Stomach (tissue), 4 donors: ENCODE measurements at regions not wholly inside any gene's neighbourhood (a gene's known extent, or its start where the extent isn't known, plus 50 kb on each side); places are given as distances from the start of the nearest gene placed in this dataset.

Experiments used
- CTCF ChIP-seq, 7 experiments: fragments of 450-650 bp in 4 of 7; fragments of 200-600 bp in 3 of 7; sonication (generic) in 3 of 7; IDR thresholded peaks; one replicate each; pipeline ENCODE4 v1.5.1; 2016 to 2019; ENCODE audit warnings: antibody characterized with exemption in 7 of 7, control low read depth in 2 of 7, mild to moderate bottlenecking in 1 of 7
- EP300 ChIP-seq: sonication (generic); formaldehyde crosslinking; IDR thresholded peaks from one replicate; pipeline ENCODE4 v1.6.1; 2017; ENCODE audit warnings: antibody characterized with exemption
- POLR2A ChIP-seq, 4 donors: fragments of 450-650 bp; IDR thresholded peaks; one replicate each; pipeline ENCODE4 v1.6.1; 2016; ENCODE audit warnings: antibody characterized with exemption in 4 of 4, control low read depth in 2 of 4, mild to moderate bottlenecking in 1 of 4, moderate library complexity in 1 of 4
- POLR2AphosphoS5 ChIP-seq, 3 donors: sonication (generic); formaldehyde crosslinking; IDR thresholded peaks; one replicate each; pipeline ENCODE4 v1.6.1; 2016; ENCODE audit warnings: antibody characterized with exemption in 3 of 3

DNA sequence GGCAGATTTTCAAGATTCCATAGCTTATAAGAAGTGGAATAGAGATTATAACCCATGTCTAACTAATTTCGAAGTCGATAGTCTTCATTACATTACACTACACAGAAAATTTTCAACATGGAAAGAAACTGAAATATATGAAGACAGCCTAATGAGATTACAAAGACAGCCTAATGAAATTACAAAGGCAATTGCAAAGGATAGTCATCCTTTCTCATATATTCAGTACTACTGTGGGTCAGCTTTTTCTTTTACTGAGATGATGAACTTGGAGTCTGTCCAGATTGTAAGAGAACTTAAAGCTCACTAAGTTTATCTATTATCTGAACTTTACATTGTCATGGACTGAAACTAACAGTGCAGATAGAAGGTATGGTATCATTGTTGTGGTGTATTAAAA is 304.4 kb upstream of the MBL2 start:
- TF ChIP-seq POLR2A (IDR thresholded peaks at IDR 0.05) (no peak), CTCF (IDR thresholded peaks at IDR 0.05) (no peak), POLR2AphosphoS5 (IDR thresholded peaks at IDR 0.05) (no peak), EP300 (no peak)
